HUES64 (cell line): ENCODE measurements at regions not wholly inside any gene's neighbourhood (a gene's known extent, or its start where the extent isn't known, plus 50 kb on each side); places are given as distances from the start of the nearest gene placed in this dataset.

Experiments used
- H3K27ac ChIP-seq: 2 replicates; pipeline ENCODE4 v1.7.0; 2013; ENCODE audit warnings: low read depth, low read length, inconsistent platforms
- H3K27me3 ChIP-seq: 2 replicates; pipeline ENCODE4 v1.6.1; 2013; ENCODE audit warnings: mild to moderate bottlenecking, low read length; ENCODE audit not compliant: insufficient read depth
- H3K36me3 ChIP-seq: 2 replicates; pipeline ENCODE4 v1.6.1; 2013; ENCODE audit warnings: mild to moderate bottlenecking, low read length; ENCODE audit not compliant: insufficient read depth
- H3K4me1 ChIP-seq: 2 replicates; pipeline ENCODE4 v1.6.1; 2013; ENCODE audit warnings: mild to moderate bottlenecking, low read length, moderate library complexity; ENCODE audit not compliant: insufficient read depth
- H3K4me3 ChIP-seq: 2 replicates; pipeline ENCODE4 v1.5.1; 2013; ENCODE audit warnings: mild to moderate bottlenecking, low read length, moderate library complexity
- H3K9ac ChIP-seq: 2 replicates; pipeline ENCODE4 v1.6.1; 2013; ENCODE audit warnings: mild to moderate bottlenecking, low read depth, low read length
- H3K9me3 ChIP-seq: 2 replicates; pipeline ENCODE4 v1.6.1; 2013; ENCODE audit warnings: low read depth, low read length; ENCODE audit not compliant: insufficient read depth
- WGBS: fragments of 150-250, 120-280 bp; methylation state at CpG from one replicate; pipeline ENCODE4 v1.1.7; 2013; ENCODE audit warnings: missing lambda C conversion rate; 5-methylcytosine and 5-hydroxymethylcytosine counted together

- H3K27me3 ChIP-seq = no peaks in the 10 kb centered on the region
- WGBS = 65% methylated on average over 1 of the region's 1 CpG
- H3K27ac ChIP-seq = no peak overlapping the region
- no peaks in the 10 kb centered on the region for H3K36me3 ChIP-seq
- no peak overlapping the region for H3K9ac ChIP-seq
- no peaks in the 10 kb centered on the region for H3K9me3 ChIP-seq
- peaks cover 9% of the 10 kb centered on the region; the same call in 1 of the 2 replicates for H3K4me1 ChIP-seq
- no peak overlapping the region for H3K4me3 ChIP-seq
These were observed 233.6 kb upstream of the SEMA3E start for GRCh38 chr7:83882551-83882950.

GRCh38 chr7:83879063-83879462, 230.1 kb upstream of the SEMA3E start:
- H3K4me1 ChIP-seq = peaks cover 9% of the 10 kb centered on the region; the same call in 1 of the 2 replicates
- H3K9me3 ChIP-seq = no peaks in the 10 kb centered on the region
- no peak overlapping the region for H3K4me3 ChIP-seq
- no CpG with 5 or more reads among the region's 1 CpG for WGBS
- H3K27me3 ChIP-seq = no peaks in the 10 kb centered on the region
- H3K36me3 ChIP-seq = no peaks in the 10 kb centered on the region
- no peak overlapping the region for H3K9ac ChIP-seq
- no peak overlapping the region for H3K27ac ChIP-seq

GRCh38 chr7:83878614-83879013, 229.7 kb upstream of the SEMA3E start:
- no peaks in the 10 kb centered on the region for H3K9me3 ChIP-seq
- no peaks in the 10 kb centered on the region for H3K27me3 ChIP-seq
- H3K27ac ChIP-seq = no peak overlapping the region
- no peaks in the 10 kb centered on the region for H3K36me3 ChIP-seq
- no peak overlapping the region for H3K4me3 ChIP-seq
- H3K9ac ChIP-seq = no peak overlapping the region
- peaks cover 9% of the 10 kb centered on the region; the same call in 1 of the 2 replicates for H3K4me1 ChIP-seq

GRCh38 chr7:83876593-83876992, 227.7 kb upstream of the SEMA3E start:
- 86% methylated on average over 2 of the region's 2 CpGs for WGBS
- no peaks in the 10 kb centered on the region for H3K4me1 ChIP-seq
- H3K36me3 ChIP-seq = no peaks in the 10 kb centered on the region
- H3K27ac ChIP-seq = no peak overlapping the region
- no peak overlapping the region for H3K4me3 ChIP-seq
- no peaks in the 10 kb centered on the region for H3K27me3 ChIP-seq
- no peaks in the 10 kb centered on the region for H3K9me3 ChIP-seq
- H3K9ac ChIP-seq = no peak overlapping the region

- 97% methylated on average over 4 of the region's 4 CpGs for WGBS
- H3K9ac ChIP-seq = no peak overlapping the region
- H3K36me3 ChIP-seq = no peaks in the 10 kb centered on the region
- H3K4me1 ChIP-seq = no peaks in the 10 kb centered on the region
- no peaks in the 10 kb centered on the region for H3K27me3 ChIP-seq
- no peak overlapping the region for H3K27ac ChIP-seq
- H3K9me3 ChIP-seq = no peaks in the 10 kb centered on the region
- H3K4me3 ChIP-seq = no peak overlapping the region
These were observed 224.5 kb upstream of the SEMA3E start for GRCh38 chr7:83873459-83873858.

GRCh38 chr7:83872501-83872900, 223.6 kb upstream of the SEMA3E start:
- H3K27ac ChIP-seq = no peak overlapping the region
- no peaks in the 10 kb centered on the region for H3K4me1 ChIP-seq
- H3K9me3 ChIP-seq = no peaks in the 10 kb centered on the region
- H3K4me3 ChIP-seq = no peak overlapping the region
- WGBS = 95% methylated on average over 4 of the region's 4 CpGs
- H3K9ac ChIP-seq = no peak overlapping the region
- H3K36me3 ChIP-seq = no peaks in the 10 kb centered on the region
- no peaks in the 10 kb centered on the region for H3K27me3 ChIP-seq

- H3K36me3 ChIP-seq = no peaks in the 10 kb centered on the region
- H3K4me3 ChIP-seq = no peak overlapping the region
- no peaks in the 10 kb centered on the region for H3K4me1 ChIP-seq
- H3K9me3 ChIP-seq = no peaks in the 10 kb centered on the region
- H3K27ac ChIP-seq = no peak overlapping the region
- H3K27me3 ChIP-seq = no peaks in the 10 kb centered on the region
- no peak overlapping the region for H3K9ac ChIP-seq
- WGBS = 83% methylated on average over 1 of the region's 1 CpG
These were observed 221.6 kb upstream of the SEMA3E start for GRCh38 chr7:83870515-83870914.

GRCh38 chr7:83866582-83866981, 217.6 kb upstream of the SEMA3E start:
- H3K4me3 ChIP-seq = no peak overlapping the region

GRCh38 chr7:83864551-83864950, 215.6 kb upstream of the SEMA3E start:
- no peak overlapping the region for H3K9ac ChIP-seq
- 95% methylated on average over 1 of the region's 2 CpGs for WGBS
- no peaks in the 10 kb centered on the region for H3K9me3 ChIP-seq
- no peak overlapping the region for H3K27ac ChIP-seq
- H3K4me3 ChIP-seq = no peak overlapping the region
- H3K27me3 ChIP-seq = no peaks in the 10 kb centered on the region
- 0 out of 2 replicates have a peak, but pooled peaks cover 5% of the 10 kb centered on the region for H3K4me1 ChIP-seq
- no peaks in the 10 kb centered on the region for H3K36me3 ChIP-seq

More at GRCh38 chr7:83866582-83866981, 217.6 kb upstream of the SEMA3E start:
- no peak overlapping the region for H3K9ac ChIP-seq
- H3K27ac ChIP-seq = no peak overlapping the region
- no peaks in the 10 kb centered on the region for H3K9me3 ChIP-seq
- H3K27me3 ChIP-seq = no peaks in the 10 kb centered on the region
- H3K4me1 ChIP-seq = 0 out of 2 replicates have a peak, but pooled peaks cover 5% of the 10 kb centered on the region
- H3K36me3 ChIP-seq = no peaks in the 10 kb centered on the region
- 92% methylated on average over 2 of the region's 2 CpGs for WGBS

GRCh38 chr7:83863906-83864305, 215.0 kb upstream of the SEMA3E start:
- 0 out of 2 replicates have a peak, but pooled peaks cover 5% of the 10 kb centered on the region for H3K4me1 ChIP-seq
- 91% methylated on average over 1 of the region's 2 CpGs for WGBS
- H3K9me3 ChIP-seq = no peaks in the 10 kb centered on the region
- no peaks in the 10 kb centered on the region for H3K36me3 ChIP-seq
- no peaks in the 10 kb centered on the region for H3K27me3 ChIP-seq
- no peak overlapping the region for H3K4me3 ChIP-seq
- no peak overlapping the region for H3K27ac ChIP-seq
- H3K9ac ChIP-seq = no peak overlapping the region

- H3K36me3 ChIP-seq = no peaks in the 10 kb centered on the region
These were observed 212.9 kb upstream of the SEMA3E start for GRCh38 chr7:83861876-83862275.

GRCh38 chr7:83859827-83860226, 210.9 kb upstream of the SEMA3E start:
- Histone ChIP-seq H3K9me3 (no peaks in the 10 kb centered on the region), H3K4me3 (no peak overlapping the region), H3K9ac (no peak overlapping the region), H3K36me3 (no peaks in the 10 kb centered on the region), H3K27me3 (no peaks in the 10 kb centered on the region), H3K4me1 (0 out of 2 replicates have a peak, but pooled peaks cover 5% of the 10 kb centered on the region), H3K27ac (no peak overlapping the region)
- WGBS = 97% methylated on average over 1 of the region's 1 CpG

More at GRCh38 chr7:83861876-83862275, 212.9 kb upstream of the SEMA3E start:
- Histone ChIP-seq H3K4me1 (0 out of 2 replicates have a peak, but pooled peaks cover 5% of the 10 kb centered on the region), H3K9me3 (no peaks in the 10 kb centered on the region), H3K9ac (no peak overlapping the region), H3K4me3 (no peak overlapping the region), H3K27ac (no peak overlapping the region), H3K27me3 (no peaks in the 10 kb centered on the region)
- 93% methylated on average over 1 of the region's 3 CpGs for WGBS
